NOMO-1 treated with DMSO at 0.1 percent for 48 hours (cell line): ENCODE measurements at regions not wholly inside any gene's neighbourhood (a gene's known extent, or its start where the extent isn't known, plus 50 kb on each side); places are given as distances from the start of the nearest gene placed in this dataset.
"Not testable (repeated sequence)": the region's sequence is repeated elsewhere in the genome, so short reads cannot be mapped to it uniquely, and the experiment has no call there.

Experiments used
- DNase-seq: peaks from one replicate; lab custom pipeline; 2025; ENCODE audit not compliant: unreplicated experiment; lab: John Stamatoyannopoulos, UW

DNA sequence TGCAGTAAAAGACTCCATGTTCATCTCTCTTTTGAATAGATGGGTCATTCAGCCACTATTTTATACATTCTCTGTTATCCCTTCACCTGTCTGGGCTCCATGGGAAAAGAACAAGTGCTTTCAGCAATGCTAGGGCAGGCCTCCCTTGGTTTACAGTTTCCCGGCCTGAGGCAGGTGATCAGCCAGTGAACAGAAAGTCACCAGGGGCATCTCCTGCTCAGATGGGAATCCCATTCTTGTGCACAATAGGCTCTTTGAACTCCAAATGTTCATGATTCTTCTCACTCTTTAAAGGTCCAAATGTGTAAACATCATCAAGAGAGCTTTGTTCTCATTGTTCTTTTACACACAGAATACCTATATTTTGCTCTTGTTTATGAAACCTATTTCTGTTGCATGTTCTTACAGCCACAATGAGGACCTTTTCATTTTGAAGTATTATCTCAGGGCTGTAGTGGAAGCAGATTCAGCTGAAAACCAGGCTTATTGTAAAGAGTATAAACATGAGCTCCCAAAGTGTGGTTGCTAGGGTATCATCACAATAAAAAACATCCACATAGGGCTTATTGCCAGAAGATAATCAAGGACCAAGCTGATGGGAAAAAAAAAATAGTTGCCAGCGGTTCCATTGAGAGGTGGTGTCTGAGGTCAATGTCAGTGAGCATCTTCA lies 267.1 kb upstream of the SGK1 start:
- no peak for DNase-seq

DNA sequence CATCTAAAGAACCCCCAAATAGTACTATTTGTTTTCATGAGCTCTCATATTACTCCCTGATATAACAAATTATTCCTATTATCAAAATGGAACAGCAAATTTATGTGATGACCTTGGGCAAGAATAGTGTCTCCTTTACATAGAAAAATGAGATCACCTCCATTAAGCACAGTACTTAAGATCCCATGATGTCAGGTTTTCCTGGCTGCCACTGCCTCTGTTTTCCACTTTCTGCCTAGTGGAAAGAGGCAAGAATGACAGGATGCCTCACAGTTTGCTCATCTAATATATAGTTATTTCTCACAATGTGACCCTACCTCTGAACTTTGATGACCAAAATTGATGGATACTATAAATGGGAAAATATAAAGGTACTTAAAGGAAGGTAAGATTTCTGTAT lies 260.1 kb upstream of the SGK1 start:
- DNase-seq: no peak

DNA sequence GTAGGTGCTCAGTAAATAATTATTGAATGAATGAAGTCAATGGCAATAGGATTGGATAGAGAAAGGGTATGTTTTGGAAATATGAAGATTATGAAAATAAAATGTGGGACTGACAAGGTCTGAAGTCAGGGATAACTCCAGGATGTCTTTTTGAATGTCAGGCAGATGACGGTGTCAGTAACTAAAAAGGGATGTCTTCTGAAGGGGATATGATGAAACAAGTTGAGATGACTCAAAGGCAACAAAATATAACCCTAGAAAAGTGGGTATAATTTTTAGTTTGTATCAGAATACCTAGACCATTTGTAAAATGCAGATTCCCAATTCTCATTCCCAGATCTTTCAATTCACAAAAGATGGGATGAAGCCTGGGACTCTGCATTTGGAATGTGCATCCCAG lies 257.3 kb upstream of the SGK1 start:
- peak; percentile 16 for DNase-seq

DNA sequence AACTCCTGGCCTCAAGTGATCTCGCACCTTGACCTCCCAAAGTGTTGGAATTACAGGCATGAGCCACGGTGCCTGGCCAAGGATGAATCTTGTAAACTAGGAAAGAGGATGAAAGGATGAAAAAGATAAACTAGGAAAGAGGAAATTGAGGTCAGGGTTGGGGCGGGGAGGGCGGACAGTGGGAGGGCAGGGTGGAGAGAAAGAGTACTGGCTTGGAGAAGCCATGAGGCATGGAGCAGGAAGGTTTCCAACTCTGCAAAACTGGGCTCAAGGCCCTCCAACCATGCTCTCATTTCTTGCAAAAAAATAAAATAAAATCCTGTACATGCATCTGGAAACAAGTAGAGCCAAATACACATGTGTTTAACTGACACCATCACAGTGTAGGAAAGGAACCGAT lies 256.6 kb upstream of the SGK1 start:
- peak; percentile 1 for DNase-seq

DNA sequence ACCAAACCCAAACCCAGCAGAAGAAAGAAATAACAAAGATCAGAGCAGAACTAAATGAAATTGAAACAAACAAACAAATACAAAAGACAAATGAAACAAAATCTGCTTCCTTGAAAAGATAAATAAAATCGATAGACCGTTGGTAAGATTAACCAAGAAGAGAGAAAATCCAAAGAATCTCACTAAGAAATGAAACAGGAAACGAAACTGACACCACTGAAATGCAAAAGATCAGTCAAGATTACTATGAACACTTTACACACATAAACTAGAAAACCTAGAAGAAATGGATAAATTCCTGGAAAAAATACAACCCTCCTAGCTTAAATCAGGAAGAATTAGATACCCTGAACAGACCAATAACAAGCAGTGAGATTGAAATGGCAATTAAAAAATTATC lies 252.1 kb upstream of the SGK1 start:
- DNase-seq: peak; percentile 76

DNA sequence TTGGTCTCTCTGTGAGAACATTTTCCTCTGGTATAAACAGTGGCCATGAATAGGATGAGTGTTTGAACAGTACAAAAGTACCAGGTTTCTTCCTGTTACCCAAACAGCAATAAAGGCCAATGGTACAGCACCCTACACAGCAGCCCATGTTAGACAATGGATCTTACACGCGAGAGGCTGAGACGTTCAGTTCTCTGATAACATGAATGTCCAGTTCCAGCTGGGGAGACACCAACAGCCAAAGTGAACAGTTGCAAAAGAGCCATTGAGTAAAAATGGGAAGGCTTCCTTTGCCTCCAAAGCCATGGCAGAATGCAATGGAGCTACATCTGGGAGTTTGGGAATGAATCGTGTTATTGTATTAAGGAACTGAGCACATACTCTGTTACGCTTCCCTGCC lies 246.8 kb upstream of the SGK1 start:
- no peak for DNase-seq

DNA sequence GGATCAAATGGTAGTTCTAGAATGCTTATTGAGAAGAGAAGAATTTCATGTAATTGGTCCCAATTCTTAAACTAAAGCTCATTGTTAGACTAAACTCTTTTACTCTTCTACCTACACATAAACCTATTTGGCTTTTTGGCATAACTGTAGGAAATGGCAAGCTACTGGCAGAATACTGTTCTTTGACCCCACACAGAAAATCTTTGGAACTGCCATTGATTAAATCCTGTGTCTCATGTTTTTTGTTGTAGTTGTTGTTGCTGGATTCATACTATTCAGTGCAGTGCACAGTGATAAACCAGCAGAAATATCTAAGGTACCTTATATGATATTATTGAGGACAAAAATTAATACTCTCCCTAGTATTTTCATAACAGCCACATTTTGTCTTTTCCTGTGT lies 242.1 kb upstream of the SGK1 start:
- no peak for DNase-seq

DNA sequence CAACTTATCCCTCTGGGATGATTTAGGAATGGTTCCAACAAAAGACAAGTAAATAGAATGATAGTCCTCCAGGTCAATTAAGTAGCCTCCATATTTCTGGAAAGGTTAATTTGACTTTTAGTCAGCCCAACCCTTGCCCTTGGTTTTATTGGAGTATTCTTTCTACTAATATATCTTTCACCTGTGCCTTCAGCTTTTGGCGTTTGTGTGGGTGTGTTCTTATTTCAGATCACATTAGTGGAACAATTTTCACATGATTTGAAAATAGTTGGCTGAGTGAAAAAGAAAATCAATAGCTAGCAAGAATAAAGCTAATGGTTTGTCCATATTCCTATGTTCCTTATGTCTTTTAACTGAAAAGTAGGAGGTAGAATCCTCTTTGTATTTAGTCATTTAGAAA lies 239.6 kb upstream of the SGK1 start:
- DNase-seq: no peak

DNA sequence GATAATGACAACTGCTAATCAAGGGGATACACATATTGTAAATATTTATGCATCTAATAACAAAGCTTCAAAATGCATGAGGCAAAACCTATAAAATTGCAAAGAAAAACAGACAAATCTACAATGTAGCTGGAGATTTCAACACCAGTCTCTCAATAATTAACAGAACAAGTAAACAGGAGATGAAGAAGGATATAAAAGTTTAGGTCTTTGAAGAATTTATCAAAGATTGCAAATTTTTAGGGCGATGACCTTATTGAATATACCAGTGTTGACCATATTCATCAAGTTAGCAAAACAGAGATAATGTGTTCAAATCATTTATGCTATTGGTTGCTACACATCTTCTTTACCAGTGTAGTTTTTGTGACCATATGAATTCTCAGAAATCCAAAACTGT lies 237.8 kb upstream of the SGK1 start:
- DNase-seq: no peak

DNA sequence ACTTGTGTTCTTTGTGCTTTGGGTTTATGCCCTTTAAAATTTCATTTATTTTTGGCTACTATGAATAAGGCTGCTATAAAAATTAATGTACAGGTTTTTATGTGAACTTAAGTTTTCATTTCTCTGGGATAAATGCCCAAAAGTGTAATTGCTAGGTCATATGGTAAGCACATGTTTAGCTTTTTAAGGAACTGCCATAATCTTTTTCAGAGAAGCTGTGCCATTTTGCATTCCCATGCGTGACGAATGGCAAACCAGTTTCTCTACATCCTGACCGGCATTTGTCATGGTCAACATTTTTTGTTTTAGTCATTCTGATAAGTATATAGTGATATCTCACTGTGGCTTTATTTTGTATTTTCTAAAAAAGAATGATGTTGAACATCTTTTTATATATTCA lies 236.0 kb upstream of the SGK1 start:
- DNase-seq: no peak

DNA sequence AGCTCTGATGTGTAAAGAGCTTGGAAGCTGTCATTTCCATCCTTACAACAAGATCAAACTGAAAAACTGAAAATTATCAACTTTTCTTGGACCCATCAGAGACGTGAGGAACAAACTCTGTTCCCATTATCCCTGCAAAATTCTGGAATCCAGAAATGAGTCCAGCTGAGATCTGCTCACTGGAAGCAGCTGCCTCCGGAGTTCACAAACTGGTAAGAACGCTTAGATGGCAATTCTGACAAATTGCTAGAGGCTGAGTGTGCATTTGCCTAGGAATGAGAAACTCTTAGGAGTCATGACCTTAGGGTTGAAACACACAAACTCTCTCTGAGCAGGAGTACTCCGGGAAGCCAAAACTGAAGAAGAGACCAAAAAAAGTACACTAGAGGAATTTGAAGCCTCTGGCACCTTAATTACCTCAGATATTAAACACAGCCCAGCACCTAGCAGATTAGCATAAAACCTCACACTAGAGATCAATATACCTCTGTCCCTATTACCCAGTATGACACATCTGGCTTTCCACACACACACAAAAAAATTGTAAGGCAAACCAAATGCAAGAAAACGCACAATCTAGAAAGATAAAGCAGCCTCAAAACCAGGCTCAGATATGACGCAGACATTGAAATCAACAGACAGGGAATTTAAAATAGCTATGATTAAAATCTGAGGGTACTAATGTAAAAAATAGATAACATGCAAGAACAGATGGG lies 233.5 kb upstream of the SGK1 start:
- no peak for DNase-seq

DNA sequence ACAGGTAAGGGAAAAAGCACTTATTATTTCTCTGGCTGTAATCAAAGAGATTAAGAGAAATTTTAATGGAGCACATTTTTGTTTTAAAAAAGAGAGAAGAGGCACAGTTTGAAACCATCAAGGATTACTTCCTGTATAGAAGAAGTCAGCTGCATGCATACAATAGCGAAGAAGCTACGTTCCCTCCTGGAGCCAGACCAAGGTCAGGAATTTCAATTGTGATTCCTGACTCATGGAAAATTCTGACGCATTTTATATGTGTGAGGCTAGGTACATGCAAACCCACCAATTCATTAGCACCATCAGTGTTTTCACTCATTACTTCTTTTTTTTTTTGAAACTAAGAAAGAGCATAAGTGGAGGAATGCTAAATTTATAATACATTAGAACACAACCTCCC lies 232.7 kb upstream of the SGK1 start:
- no peak for DNase-seq

DNA sequence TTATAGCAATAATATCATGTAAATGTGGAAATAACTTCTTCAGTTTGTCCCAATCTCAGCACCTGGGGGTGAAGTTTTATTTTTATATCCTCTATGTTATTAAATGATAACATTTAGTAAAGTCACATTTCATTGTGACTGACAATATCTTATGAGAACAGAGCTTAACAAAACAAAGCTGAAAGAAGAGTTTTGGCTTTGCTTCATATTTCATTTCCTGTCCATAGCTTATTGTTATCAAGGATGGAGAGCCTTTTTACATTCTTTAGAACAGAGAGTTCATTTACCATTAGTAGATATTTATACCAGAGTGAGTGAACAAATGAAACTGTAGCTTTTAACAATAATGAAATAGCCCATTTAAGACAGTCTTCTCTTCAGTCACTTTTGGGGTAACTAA lies 231.9 kb upstream of the SGK1 start:
- DNase-seq: no peak

DNA sequence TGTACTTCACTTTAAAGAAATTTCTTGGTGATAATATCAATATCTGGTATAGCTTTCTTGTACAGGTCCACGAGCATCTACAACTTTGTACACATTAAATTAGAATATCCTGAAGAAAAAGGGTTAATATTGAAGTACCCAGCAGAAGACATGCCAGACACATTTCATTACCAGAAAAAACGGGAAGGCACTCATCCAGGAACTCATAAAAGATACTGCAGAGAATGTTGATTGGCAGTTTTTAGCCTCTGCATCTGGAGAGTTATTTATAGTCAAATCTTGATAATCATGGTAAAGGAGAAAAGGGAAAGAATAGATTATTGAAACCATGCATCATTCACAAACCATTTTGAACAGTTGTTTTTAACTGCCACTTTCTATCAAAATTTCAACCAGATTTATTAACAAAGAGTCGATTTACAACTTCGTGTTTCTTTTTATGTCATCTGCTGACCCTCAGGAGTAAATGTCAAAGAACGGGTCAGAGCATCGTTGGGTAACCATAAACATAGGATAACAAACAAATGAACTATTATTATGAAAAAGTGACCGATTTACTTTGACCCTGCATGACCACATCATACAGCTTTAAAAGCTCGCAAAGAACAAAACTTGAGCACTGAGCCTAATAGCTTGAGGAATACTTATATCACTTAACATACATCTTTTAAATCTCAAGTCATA lies 229.2 kb upstream of the SGK1 start:
- DNase-seq: no peak

DNA sequence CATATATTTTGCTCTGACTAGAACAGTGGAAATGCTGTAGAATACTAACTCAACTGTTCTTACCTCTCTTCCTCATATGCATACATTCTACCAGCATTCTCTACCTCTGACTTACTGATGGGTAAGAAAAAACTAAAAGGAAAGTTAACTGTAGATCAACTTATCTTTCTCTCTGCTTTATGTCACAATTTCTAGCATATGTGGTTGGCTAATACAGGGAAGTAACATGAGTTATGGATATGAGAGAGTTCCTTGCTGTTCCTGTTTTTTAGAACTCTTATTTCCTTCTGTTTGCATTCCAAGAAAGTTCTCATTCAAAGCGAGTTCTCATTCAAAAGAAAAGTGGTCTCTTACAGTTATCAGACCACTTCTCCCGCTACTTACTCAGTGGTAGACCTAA lies 226.8 kb upstream of the SGK1 start:
- peak; percentile 67 for DNase-seq

DNA sequence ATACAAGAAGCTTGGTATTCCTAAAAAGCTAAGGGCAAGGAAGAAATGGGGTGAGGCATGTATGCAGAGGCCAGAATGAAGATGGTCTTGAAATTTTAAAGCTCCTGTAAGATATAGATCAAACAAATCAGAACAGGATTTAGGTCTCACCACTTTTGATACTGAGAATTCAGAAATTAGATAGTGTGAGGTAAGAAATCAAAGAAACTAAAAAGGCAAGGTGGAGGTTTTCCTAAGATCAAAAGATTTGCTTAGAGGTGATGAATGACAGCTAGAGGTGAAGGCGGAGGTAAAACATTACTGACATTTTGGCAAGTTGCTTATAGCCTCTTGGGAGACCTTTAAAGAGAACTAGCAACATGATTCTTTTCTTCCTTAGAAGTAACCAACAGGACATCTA lies 225.2 kb upstream of the SGK1 start:
- no peak for DNase-seq

DNA sequence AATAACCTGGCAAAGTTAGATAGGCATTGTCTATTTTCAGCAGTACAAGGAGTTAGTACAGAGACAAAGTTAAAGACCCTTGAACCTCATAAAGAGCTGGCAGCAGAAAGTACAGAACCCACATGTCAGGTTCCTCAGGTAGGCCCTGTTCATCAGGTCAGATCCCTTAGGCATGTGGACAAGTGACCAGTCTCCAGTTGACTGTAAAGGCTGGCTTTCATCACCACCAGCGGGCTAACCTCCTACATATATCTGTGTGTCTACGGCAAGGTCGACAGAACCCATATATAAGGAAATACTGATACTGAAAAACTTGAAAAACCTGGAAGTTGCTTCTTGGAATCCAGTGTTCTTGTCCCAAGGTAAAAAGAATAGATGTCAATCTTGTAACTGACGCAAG lies 223.1 kb upstream of the SGK1 start:
- no peak for DNase-seq

DNA sequence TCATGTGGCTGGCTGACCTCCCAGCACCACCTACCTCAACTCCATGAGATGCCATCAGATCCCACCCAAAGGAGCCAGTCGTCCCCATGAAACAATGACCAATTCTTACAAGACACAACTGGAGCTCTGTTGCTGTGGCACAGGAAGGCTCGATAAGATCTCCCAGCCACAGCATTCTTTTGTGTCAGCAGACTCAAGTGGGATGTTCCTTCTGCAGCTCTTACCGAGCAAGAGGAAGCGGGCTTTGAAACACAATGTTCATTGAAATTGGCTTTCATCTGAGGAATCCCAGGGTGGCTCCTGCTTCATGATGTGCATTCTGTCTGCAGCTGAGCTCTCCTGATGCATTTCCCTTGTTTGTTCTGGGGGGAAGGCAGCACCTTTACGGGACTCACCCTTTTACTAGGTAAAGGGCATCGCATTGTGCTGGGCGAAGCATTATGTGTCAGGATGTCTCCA lies 222.0 kb upstream of the SGK1 start:
- DNase-seq: no peak

DNA sequence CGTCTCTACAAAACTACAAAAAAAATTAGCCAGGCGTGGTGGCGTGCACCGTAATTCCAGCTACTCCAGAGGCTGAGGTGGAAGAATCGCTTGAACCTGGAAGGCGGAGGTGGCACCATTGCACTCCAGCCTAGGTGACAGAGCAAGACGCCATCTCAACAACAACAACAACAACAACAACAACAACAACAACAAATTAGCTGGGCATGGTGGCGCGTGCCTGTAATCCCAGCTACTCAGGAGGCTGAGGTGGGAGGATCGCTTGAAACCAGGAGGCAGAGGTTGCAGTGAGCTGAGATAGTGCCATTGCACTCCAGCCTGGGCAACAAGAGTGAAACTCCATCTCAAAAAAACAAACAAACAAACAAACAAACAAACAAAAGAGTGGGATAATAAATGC lies 219.9 kb upstream of the SGK1 start:
- DNase-seq: not testable (repeated sequence)

DNA sequence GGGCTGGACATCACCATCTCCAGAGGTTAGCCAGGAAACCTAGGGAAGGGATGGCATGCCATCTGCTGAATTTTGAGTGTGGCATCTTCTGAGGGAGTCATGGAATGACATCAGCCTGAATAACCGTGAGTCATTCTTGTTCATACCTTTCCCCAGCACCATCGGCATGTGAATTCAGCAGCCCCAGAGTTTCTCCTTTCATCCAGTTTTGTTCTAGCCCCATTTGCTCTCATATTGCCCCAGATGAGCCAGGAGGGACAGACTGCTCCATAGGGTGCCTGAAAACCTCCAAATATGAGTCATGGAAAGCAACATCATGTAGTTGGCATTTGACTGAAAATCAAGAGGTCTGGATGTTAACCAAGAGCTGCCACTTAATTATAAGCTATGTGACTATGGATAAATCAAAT lies 219.2 kb upstream of the SGK1 start:
- DNase-seq: no peak

DNA sequence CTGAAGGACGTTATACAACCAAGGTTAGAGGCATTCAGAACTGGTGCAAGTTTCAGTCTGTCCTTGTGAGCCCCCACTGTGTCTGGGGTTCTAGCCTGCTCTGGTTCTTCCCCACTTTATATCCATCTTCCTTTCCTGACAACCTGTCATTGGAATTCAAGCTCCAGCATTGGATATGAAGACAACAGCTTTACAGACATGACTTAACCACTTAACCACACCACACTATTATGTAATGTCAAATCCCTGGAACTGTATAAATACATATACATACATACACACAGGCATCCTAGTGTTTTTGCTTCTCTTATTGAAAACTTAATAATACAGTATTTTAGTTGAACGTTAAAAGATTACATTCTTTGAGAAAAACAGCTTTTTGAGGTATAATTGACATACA lies 217.9 kb upstream of the SGK1 start:
- DNase-seq: no peak

DNA sequence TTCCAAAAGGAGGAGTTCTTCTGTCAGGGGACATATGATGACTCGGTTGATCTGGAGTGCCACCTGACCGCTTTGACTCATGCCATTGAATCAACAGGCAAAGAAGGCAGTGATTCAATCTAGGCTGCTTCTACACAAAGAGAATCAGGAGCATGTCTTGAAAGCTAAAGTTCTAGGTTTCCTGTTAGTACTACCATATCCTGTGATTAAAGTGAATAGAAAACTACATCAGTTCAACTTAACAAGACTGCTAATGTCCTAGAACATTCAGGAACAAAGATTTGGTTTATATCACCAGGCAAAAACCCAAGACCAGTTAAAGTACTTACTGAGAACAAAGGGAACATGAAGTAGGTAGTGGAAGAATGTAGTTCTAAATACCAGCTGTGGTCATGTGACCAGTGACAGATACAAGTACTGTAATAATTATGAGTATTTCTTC lies 216.8 kb upstream of the SGK1 start:
- no peak for DNase-seq
